ENCODE measurements at regions not wholly inside any gene's neighbourhood (a gene's known extent, or its start where the extent isn't known, plus 50 kb on each side); places are given as distances from the start of the nearest gene placed in this dataset.

- no peak for TF ChIP-seq CTCF (IDR thresholded peaks at IDR 0.05; ENCODE audit: borderline replicate concordance, control extremely low read depth, extremely low read depth, insufficient read depth, missing control alignments)
- no peak for DNase-seq (ENCODE audit: low spot score)
- in situ Hi-C loops (cut with MboI; ENCODE audit: low sequenced_read_pairs, unreplicated experiment) = no loop called here
Measured at GRCh38 chr5:10059556-10059955, 190.1 kb downstream of the ATPSCKMT start.

GRCh38 chr5:10057356-10057755 lies 192.3 kb downstream of the ATPSCKMT start:
- TF ChIP-seq CTCF (IDR thresholded peaks at IDR 0.05; ENCODE audit: borderline replicate concordance, control extremely low read depth, extremely low read depth, insufficient read depth, missing control alignments) = no peak
- in situ Hi-C loops (cut with MboI; ENCODE audit: low sequenced_read_pairs, unreplicated experiment) = no loop called here
- no peak for DNase-seq (ENCODE audit: low spot score)

- in situ Hi-C loops (cut with MboI; ENCODE audit: low sequenced_read_pairs, unreplicated experiment) = no loop called here
- DNase-seq (ENCODE audit: low spot score) = no peak
- TF ChIP-seq CTCF (IDR thresholded peaks at IDR 0.05; ENCODE audit: borderline replicate concordance, control extremely low read depth, extremely low read depth, insufficient read depth, missing control alignments) = no peak
Measured at GRCh38 chr5:10056228-10056760, 193.4 kb downstream of the ATPSCKMT start.

- in situ Hi-C loops (cut with MboI; ENCODE audit: low sequenced_read_pairs, unreplicated experiment) = no loop called here
- no peak for DNase-seq (ENCODE audit: low spot score)
- TF ChIP-seq CTCF (IDR thresholded peaks at IDR 0.05; ENCODE audit: borderline replicate concordance, control extremely low read depth, extremely low read depth, insufficient read depth, missing control alignments) = no peak
Measured at GRCh38 chr5:10049858-10050455, 199.7 kb downstream of the ATPSCKMT start.

- no peak for DNase-seq (ENCODE audit: low spot score)
- in situ Hi-C loops (cut with MboI; ENCODE audit: low sequenced_read_pairs, unreplicated experiment) = no loop called here
Measured at GRCh38 chr5:10046676-10047075, 203.0 kb downstream of the ATPSCKMT start.

GRCh38 chr5:10045376-10045775 lies 204.3 kb downstream of the ATPSCKMT start:
- no peak for TF ChIP-seq CTCF (IDR thresholded peaks at IDR 0.05; ENCODE audit: borderline replicate concordance, control extremely low read depth, extremely low read depth, insufficient read depth, missing control alignments)
- in situ Hi-C loops (cut with MboI; ENCODE audit: low sequenced_read_pairs, unreplicated experiment) = no loop called here
- DNase-seq (ENCODE audit: low spot score) = no peak

More at GRCh38 chr5:10046676-10047075, 203.0 kb downstream of the ATPSCKMT start:
- TF ChIP-seq CTCF (IDR thresholded peaks at IDR 0.05; ENCODE audit: borderline replicate concordance, control extremely low read depth, extremely low read depth, insufficient read depth, missing control alignments) = no peak
